Caco-2 (cell line): ENCODE measurements at regions not wholly inside any gene's neighbourhood (a gene's known extent, or its start where the extent isn't known, plus 50 kb on each side); places are given as distances from the start of the nearest gene placed in this dataset.

Experiments used
- BruUV-seq: library from RNA; stranded (reverse); fragments of 400-500 nt; replicated peaks from 2 replicates; lab custom pipeline; 2021; lab: Mats Ljungman, UMichigan
- CTCF ChIA-PET: fragments of 300-600 bp; sonication (Branson Sonifier 250); formaldehyde crosslinking; loops from one replicate; lab custom pipeline; 2022; ENCODE audit warnings: antibody characterized with exemption; lab: Charles Lee
- POLR2A ChIA-PET: fragments of 300-600 bp; sonication (Branson Sonifier 250); formaldehyde crosslinking; loops from one replicate; lab custom pipeline; 2022; ENCODE audit warnings: antibody characterized with exemption; lab: Charles Lee
- DNase-seq, 2 experiments: peaks; one replicate each; pipeline versions ENCODE4 v3.0.0 to v3.0.0-alpha.2; 2020 to 2022
- H3K27me3 ChIP-seq: replicated peaks from 2 replicates; pipeline ENCODE4 v1.6.0; 2011; ENCODE audit warnings: low read length; ENCODE audit not compliant: control insufficient read depth, insufficient read depth
- H3K36me3 ChIP-seq: 2 replicates; pipeline ENCODE4 v1.5.1; 2011; ENCODE audit warnings: low read length; ENCODE audit not compliant: control insufficient read depth, insufficient read depth
- H3K4me1 ChIP-seq: fragments of 250-450 bp; sonication (Bioruptor Pico); 2 replicates; pipeline ENCODE4 v1.5.1; 2020; ENCODE audit warnings: mild to moderate bottlenecking
- H3K4me3 ChIP-seq: 2 replicates; pipeline ENCODE4 v1.5.1; 2011; ENCODE audit warnings: low read depth, mild to moderate bottlenecking, control low read depth, low read length
- H3K9me3 ChIP-seq: fragments of 250-450 bp; sonication (Bioruptor Pico); 2 replicates; pipeline ENCODE4 v1.5.1; 2020; ENCODE audit warnings: mild to moderate bottlenecking, moderate library complexity
- H3K27ac Mint-ChIP-seq: one replicate; pipeline ENCODE4 v1.8.0; 2022; ENCODE audit warnings: mixed read lengths; ENCODE audit not compliant: unreplicated experiment
- H3K27me3 Mint-ChIP-seq: one replicate; pipeline ENCODE4 v1.8.0; 2022; ENCODE audit warnings: mixed read lengths; ENCODE audit not compliant: insufficient read depth, unreplicated experiment
- H3K36me3 Mint-ChIP-seq: one replicate; pipeline ENCODE4 v1.8.0; 2022; ENCODE audit warnings: mild to moderate bottlenecking, mixed read lengths; ENCODE audit not compliant: insufficient read depth, unreplicated experiment
- H3K4me1 Mint-ChIP-seq: one replicate; pipeline ENCODE4 v1.8.0; 2022; ENCODE audit warnings: low read depth, mixed read lengths; ENCODE audit not compliant: unreplicated experiment
- H3K4me3 Mint-ChIP-seq: one replicate; pipeline ENCODE4 v1.8.0; 2022; ENCODE audit warnings: mild to moderate bottlenecking, moderate library complexity, mixed read lengths; ENCODE audit not compliant: unreplicated experiment
- H3K9me3 Mint-ChIP-seq: one replicate; pipeline ENCODE4 v1.8.0; 2022; ENCODE audit warnings: mixed read lengths; ENCODE audit not compliant: unreplicated experiment
- intact Hi-C: fragments of 100-400 bp; cut with micrococcal nuclease; formaldehyde crosslinking; loops from one replicate; pipeline ENCODE4 v1.10.0; 2022; ENCODE audit not compliant: unreplicated experiment
- TF ChIP-seq, protein P1 (sequence below), 2 experiments: fragments of 200-600 bp in 1 of 2; IDR thresholded peaks; 1 replicate in 1 of 2; 2 replicates in 1 of 2; pipeline versions ENCODE4 v1.5.1 to v1.8.0; 2011 to 2022; ENCODE audit warnings: antibody characterized with exemption in 1 of 2, control low read depth in 1 of 2, inconsistent platforms in 1 of 2, low read depth in 1 of 2, low read length in 1 of 2, mild to moderate bottlenecking in 1 of 2, moderate library complexity in 1 of 2; ENCODE audit not compliant: insufficient read depth in 1 of 2, severe bottlenecking in 1 of 2, unreplicated experiment in 1 of 2

DNA sequence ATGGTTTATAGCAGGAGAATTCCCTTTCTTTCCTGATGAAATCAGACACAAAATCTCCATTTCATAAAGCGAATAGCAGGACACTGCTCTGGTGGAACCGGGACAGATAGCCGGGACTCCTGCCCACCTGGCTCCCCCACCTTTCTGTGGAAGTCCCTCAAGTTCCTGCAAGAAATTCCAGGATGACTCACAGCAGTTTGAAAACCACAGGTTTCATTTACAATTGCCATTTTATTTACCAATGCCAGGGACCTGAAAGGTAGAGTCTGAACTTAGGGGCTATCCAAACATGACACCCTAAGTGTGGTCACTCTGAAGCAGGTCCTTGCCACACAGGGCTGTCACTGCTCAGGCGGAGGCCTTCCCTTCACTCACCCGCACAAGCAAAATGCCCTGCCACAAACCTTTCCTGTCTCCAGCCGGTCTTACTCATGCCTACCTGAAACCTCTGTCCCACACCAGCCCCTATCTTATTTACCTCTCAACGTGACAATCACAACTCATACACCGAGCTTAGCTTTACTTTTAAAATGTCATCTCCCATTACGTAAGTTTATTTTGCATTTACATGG is 63.3 kb upstream of the TAF1L start:
- Mint-ChIP-seq H3K27me3 (peaks cover 4% of the 10 kb centered on the region), H3K9me3 (no peaks in the 10 kb centered on the region), H3K36me3 (no peaks in the 10 kb centered on the region), H3K4me1 (no peaks in the 10 kb centered on the region), H3K4me3 (no peak overlapping the region), H3K27ac (no peak overlapping the region)
- no peak overlapping the region for H3K4me3 ChIP-seq
- TF ChIP-seq, protein P1, sequence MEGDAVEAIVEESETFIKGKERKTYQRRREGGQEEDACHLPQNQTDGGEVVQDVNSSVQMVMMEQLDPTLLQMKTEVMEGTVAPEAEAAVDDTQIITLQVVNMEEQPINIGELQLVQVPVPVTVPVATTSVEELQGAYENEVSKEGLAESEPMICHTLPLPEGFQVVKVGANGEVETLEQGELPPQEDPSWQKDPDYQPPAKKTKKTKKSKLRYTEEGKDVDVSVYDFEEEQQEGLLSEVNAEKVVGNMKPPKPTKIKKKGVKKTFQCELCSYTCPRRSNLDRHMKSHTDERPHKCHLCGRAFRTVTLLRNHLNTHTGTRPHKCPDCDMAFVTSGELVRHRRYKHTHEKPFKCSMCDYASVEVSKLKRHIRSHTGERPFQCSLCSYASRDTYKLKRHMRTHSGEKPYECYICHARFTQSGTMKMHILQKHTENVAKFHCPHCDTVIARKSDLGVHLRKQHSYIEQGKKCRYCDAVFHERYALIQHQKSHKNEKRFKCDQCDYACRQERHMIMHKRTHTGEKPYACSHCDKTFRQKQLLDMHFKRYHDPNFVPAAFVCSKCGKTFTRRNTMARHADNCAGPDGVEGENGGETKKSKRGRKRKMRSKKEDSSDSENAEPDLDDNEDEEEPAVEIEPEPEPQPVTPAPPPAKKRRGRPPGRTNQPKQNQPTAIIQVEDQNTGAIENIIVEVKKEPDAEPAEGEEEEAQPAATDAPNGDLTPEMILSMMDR (IDR thresholded peaks at IDR 0.05; ENCODE audit: insufficient read depth in 1 of 2, low read depth in 1 of 2, low read length in 1 of 2, severe bottlenecking in 1 of 2, unreplicated experiment in 1 of 2), result no peak
- intact Hi-C loops, result no loop called here
- H3K36me3 ChIP-seq, result no peaks in the 10 kb centered on the region
- CTCF ChIA-PET, result no interaction called here
- H3K27me3 ChIP-seq, result no peaks in the 10 kb centered on the region; the same call in 1 of the 2 replicates
- DNase-seq, result no peak
- no TSS peak for BruUV-seq
- POLR2A ChIA-PET, result no interaction called here
- no peaks in the 10 kb centered on the region for H3K4me1 ChIP-seq
- no peaks in the 10 kb centered on the region for H3K9me3 ChIP-seq

DNA sequence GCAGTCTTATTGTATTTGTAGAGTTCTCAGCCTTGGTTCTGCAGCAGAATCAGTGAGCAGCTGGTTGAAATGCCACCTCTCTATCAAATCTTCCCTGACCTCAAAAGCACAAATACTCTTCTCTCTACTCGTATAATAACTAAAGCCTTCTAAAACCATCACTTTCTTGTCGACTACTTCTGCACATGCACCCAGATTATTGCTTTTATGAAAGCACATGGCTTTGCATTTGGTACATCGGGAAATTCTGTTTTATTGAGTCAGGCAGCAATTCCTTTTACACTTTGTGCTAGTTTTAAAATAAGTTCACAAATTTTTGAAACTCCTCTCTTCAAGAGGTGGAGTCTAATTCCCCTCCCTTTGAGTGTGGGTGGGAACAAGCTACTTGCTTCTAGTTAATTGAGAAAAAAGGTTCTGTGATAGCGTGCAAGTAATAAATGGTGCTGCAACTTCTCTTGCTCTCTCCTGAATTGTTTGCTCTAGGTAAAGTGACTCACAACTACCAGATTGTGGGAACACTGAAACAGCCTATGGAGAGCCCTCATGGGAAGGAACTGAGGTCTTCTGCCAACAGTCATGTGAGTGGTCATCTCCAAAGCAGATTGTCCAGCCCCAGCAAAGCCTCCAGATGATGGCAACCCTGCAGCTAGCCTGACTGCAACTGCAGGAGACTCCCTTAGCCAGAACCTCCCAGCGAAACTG is 66.0 kb upstream of the TAF1L start:
- Mint-ChIP-seq H3K27me3 (peaks cover 5% of the 10 kb centered on the region), H3K4me3 (no peak overlapping the region), H3K9me3 (no peaks in the 10 kb centered on the region), H3K36me3 (no peaks in the 10 kb centered on the region), H3K27ac (no peak overlapping the region), H3K4me1 (no peaks in the 10 kb centered on the region)
- Histone ChIP-seq H3K27me3 (no peaks in the 10 kb centered on the region; the same call in 1 of the 2 replicates), H3K4me1 (no peaks in the 10 kb centered on the region), H3K36me3 (no peaks in the 10 kb centered on the region), H3K4me3 (no peak overlapping the region), H3K9me3 (no peaks in the 10 kb centered on the region)
- CTCF ChIA-PET, result no interaction called here
- POLR2A ChIA-PET, result no interaction called here
- intact Hi-C loops, result loop anchor here (2.0 kb wide), 1 partner anchor 113 kb away; no protein-coding TSS in a partner anchor
- BruUV-seq, result no TSS peak
- TF ChIP-seq, protein P1 (IDR thresholded peaks at IDR 0.05; ENCODE audit: insufficient read depth in 1 of 2, low read depth in 1 of 2, low read length in 1 of 2, severe bottlenecking in 1 of 2, unreplicated experiment in 1 of 2), result no peak
- DNase-seq, result no peak

GRCh38 chr9:32703635-32704034 is 68.2 kb upstream of the TAF1L start:
- no peaks in the 10 kb centered on the region for H3K36me3 ChIP-seq
- TF ChIP-seq, protein P1 (IDR thresholded peaks at IDR 0.05; ENCODE audit: insufficient read depth in 1 of 2, low read depth in 1 of 2, low read length in 1 of 2, severe bottlenecking in 1 of 2, unreplicated experiment in 1 of 2), result peak in 1 of 2 experiments; percentile 35
- CTCF ChIA-PET, result interaction anchor here (0.6 to 1.3 kb wide), 4 partner anchors 114 to 325 kb away, joined by 3 to 8 read pairs (median 5); no protein-coding TSS in a partner anchor
- H3K4me1 ChIP-seq, result no peaks in the 10 kb centered on the region
- no peak overlapping the region for H3K4me3 ChIP-seq
- H3K4me1 Mint-ChIP-seq, result no peaks in the 10 kb centered on the region
- POLR2A ChIA-PET, result no interaction called here
- H3K9me3 Mint-ChIP-seq, result no peaks in the 10 kb centered on the region
- H3K9me3 ChIP-seq, result no peaks in the 10 kb centered on the region
- no peak overlapping the region for H3K27ac Mint-ChIP-seq
- intact Hi-C loops, result loop anchor here (2.0 kb wide), 1 partner anchor 115 kb away; no protein-coding TSS in a partner anchor
- no TSS peak for BruUV-seq
- no peaks in the 10 kb centered on the region for H3K36me3 Mint-ChIP-seq
- peaks cover 12% of the 10 kb centered on the region for H3K27me3 Mint-ChIP-seq
- H3K27me3 ChIP-seq, result no peaks in the 10 kb centered on the region; the same call in 1 of the 2 replicates
- no peak overlapping the region for H3K4me3 Mint-ChIP-seq
- no peak for DNase-seq
